ENCODE measurements at regions not wholly inside any gene's neighbourhood (a gene's known extent, or its start where the extent isn't known, plus 50 kb on each side); places are given as distances from the start of the nearest gene placed in this dataset.

DNA sequence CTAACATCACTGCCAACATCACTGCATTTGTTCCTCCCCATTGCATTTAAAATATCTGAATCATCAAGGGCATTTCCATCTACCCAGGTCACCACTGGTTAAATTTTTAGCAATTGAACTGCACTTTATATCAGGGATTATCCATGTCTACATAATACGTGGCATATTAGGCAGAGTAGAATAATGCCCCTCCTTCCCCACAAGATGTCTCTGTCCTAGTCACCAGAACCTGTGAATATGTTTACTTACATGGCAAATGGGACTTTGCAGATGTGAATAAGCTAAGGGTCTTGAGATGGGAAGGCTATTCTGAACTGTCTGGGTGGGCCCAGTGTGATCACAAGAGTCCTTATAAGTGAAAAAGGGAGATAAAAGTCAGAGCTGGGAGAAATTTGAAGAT lies 181.7 kb upstream of the ARID2 start:
- no peak for DNase-seq (ENCODE audit: low read depth)
- TF ChIP-seq, protein P1, sequence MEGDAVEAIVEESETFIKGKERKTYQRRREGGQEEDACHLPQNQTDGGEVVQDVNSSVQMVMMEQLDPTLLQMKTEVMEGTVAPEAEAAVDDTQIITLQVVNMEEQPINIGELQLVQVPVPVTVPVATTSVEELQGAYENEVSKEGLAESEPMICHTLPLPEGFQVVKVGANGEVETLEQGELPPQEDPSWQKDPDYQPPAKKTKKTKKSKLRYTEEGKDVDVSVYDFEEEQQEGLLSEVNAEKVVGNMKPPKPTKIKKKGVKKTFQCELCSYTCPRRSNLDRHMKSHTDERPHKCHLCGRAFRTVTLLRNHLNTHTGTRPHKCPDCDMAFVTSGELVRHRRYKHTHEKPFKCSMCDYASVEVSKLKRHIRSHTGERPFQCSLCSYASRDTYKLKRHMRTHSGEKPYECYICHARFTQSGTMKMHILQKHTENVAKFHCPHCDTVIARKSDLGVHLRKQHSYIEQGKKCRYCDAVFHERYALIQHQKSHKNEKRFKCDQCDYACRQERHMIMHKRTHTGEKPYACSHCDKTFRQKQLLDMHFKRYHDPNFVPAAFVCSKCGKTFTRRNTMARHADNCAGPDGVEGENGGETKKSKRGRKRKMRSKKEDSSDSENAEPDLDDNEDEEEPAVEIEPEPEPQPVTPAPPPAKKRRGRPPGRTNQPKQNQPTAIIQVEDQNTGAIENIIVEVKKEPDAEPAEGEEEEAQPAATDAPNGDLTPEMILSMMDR (IDR thresholded peaks at IDR 0.05; ENCODE audit: control insufficient read depth, insufficient read depth, low read depth, low read length, missing control alignments), result no peak
- no peak overlapping the region for H3K4me3 ChIP-seq (ENCODE audit: control insufficient read depth, low read depth, low read length)

DNA sequence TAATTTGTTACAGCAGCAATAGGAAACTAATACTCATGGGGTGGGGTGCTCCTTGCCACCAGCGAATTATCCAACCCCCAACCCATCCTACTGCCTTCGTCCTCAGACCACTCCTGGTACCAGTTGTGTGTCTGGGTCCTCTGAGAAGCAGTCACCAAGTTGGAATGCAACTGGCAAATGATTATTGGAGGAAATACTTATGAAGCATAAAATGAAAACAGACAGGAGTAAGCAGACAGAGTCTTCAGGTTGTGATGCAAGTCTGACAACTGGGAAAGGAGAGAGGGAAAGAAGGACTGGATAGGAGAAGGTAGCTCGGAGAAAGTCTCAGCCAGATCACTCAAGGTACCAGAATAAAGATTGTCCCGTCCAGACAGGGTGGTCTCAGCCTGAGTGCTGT lies 181.1 kb upstream of the ARID2 start:
- DNase-seq (ENCODE audit: low read depth), result no peak
- no peak overlapping the region for H3K4me3 ChIP-seq (ENCODE audit: control insufficient read depth, low read depth, low read length)
- TF ChIP-seq, protein P1 (IDR thresholded peaks at IDR 0.05; ENCODE audit: control insufficient read depth, insufficient read depth, low read depth, low read length, missing control alignments), result no peak

DNA sequence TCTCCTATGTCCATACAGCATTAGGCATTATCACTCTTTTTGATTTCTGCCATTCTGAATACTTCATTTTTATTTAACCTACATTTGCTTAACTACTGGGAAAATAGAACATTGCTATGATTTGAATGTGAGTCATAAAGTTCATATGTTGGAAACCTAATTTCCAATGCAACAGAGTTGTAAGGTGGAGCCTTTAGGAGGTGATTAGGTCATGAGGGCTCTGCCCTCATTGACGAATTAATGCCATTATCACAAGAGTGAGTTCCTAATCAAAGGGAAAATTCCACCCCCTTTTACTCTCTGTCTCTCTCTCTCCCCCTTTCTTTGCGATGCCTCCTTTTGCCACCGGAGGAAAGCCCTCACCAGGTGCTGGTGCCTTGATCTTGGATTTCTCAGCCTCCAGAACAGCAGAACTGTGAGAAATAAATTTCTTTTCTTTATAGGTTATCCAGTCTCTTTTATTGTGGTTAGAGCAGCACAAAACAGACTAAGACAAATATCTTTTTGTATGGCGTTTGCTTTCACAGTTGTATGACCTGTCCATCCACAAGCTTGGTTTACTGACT lies 180.1 kb upstream of the ARID2 start:
- no peak for DNase-seq (ENCODE audit: low read depth)
- TF ChIP-seq, protein P1 (IDR thresholded peaks at IDR 0.05; ENCODE audit: control insufficient read depth, insufficient read depth, low read depth, low read length, missing control alignments), result no peak

DNA sequence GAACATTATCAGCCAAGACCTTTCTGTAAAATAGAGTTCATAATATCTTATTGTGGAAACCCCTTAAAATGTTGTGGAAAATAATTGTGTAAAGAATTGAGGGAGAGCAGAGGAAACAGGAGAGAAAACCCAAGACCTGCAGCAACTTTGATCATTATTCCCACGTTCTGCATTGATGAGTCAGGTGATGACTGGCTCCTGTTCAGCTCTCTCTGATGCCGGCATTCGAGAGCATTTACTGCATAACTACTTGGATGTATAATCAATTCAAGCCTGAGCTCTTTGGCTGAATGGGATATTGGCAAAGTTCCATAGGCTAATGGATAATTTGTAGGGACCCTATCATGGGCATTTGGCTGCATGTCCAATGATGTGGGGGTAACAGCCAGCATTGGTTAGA lies 176.3 kb upstream of the ARID2 start:
- H3K4me3 ChIP-seq (ENCODE audit: control insufficient read depth, low read depth, low read length), result no peak overlapping the region
- TF ChIP-seq, protein P1 (IDR thresholded peaks at IDR 0.05; ENCODE audit: control insufficient read depth, insufficient read depth, low read depth, low read length, missing control alignments), result no peak
- no peak for DNase-seq (ENCODE audit: low read depth)

More for the DNA sequence above, 180.1 kb upstream of the ARID2 start:
- H3K4me3 ChIP-seq (ENCODE audit: control insufficient read depth, low read depth, low read length), result no peak overlapping the region

DNA sequence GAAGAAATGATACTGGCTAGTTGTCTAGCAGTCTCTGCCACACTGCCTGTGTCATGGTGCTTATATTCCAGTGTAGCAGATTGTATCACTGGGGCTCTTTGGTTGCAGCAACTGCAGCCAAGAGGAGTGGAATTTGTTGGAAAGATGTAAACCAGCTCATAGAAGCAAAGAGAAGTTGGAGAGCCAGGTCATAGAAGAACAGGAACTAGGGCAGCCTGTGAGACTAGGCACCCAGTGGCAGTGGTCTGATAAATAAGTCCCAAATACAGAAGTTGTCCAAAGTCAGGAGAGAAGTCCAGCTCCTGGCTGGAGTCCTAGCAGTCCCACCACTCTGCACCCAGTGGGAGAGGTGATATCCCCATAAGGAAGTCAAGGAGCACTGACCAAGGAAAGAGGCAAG lies 172.5 kb upstream of the ARID2 start:
- no peak overlapping the region for H3K4me3 ChIP-seq (ENCODE audit: control insufficient read depth, low read depth, low read length)
- DNase-seq (ENCODE audit: low read depth), result no peak
- TF ChIP-seq, protein P1 (IDR thresholded peaks at IDR 0.05; ENCODE audit: control insufficient read depth, insufficient read depth, low read depth, low read length, missing control alignments), result no peak

DNA sequence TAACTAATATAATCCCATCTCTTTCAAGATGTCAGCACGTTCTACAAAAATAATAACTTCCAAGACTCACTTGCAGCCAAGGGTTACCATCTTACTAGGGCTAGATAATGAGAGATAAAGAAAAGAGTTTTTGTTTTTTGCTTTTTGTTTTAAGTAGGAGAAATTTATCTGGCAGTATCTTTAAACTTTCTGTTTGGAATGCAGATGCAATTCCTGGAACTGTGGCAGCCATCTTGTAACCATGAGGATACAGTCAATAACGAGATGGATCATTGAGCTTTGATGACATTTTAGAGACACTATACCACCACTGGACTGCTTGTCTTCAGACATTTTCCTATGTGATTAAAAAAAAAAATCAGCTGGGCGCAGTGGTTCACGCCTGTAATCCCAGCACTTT lies 171.2 kb upstream of the ARID2 start:
- H3K4me3 ChIP-seq (ENCODE audit: control insufficient read depth, low read depth, low read length), result no peak overlapping the region
- DNase-seq (ENCODE audit: low read depth), result no peak
- TF ChIP-seq, protein P1 (IDR thresholded peaks at IDR 0.05; ENCODE audit: control insufficient read depth, insufficient read depth, low read depth, low read length, missing control alignments), result no peak

DNA sequence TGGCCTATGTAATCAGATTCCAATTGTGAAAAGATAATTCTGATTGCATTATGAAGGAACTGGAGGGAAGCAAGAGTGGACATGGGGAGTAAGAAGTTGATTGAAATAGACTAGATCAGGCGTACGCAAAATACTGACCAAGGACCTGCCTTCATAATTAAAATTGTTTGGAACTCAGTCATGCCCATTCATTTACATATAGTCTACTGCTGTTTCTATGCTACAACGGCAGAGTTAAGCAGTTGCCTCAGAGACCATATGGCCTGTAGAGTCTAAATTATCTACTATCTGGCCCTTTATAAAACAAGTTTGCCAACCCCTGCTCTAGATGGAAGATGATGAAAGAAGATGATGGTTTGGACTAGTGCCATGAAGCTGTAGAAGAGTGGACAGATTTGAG lies 170.0 kb upstream of the ARID2 start:
- H3K4me3 ChIP-seq (ENCODE audit: control insufficient read depth, low read depth, low read length), result no peak overlapping the region
- no peak for DNase-seq (ENCODE audit: low read depth)
- TF ChIP-seq, protein P1 (IDR thresholded peaks at IDR 0.05; ENCODE audit: control insufficient read depth, insufficient read depth, low read depth, low read length, missing control alignments), result no peak
